GM06990 (cell line): ENCODE measurements at regions not wholly inside any gene's neighbourhood (a gene's known extent, or its start where the extent isn't known, plus 50 kb on each side); places are given as distances from the start of the nearest gene placed in this dataset.

Experiments
- DNase-seq: peaks from one replicate; pipeline ENCODE4 v3.0.0-alpha.2; 2011; ENCODE audit not compliant: insufficient read length; ENCODE audit errors: extremely low read depth
- H3K27me3 ChIP-seq: replicated peaks from 2 replicates; pipeline ENCODE4 v1.6.0; 2011; ENCODE audit warnings: low read length; ENCODE audit not compliant: control insufficient read depth, insufficient read depth
- H3K36me3 ChIP-seq: 2 replicates; pipeline ENCODE4 v1.5.1; 2011; ENCODE audit warnings: low read length; ENCODE audit not compliant: control insufficient read depth, insufficient read depth
- H3K4me3 ChIP-seq: replicated peaks from 2 replicates; pipeline ENCODE4 v1.5.1; 2011; ENCODE audit warnings: low read depth, mild to moderate bottlenecking, control low read depth, low read length
- CTCF ChIP-seq: IDR thresholded peaks from 2 replicates; pipeline ENCODE4 v1.5.1; 2011; ENCODE audit warnings: low read length, control low read depth, mild to moderate bottlenecking, inconsistent platforms; ENCODE audit not compliant: insufficient read depth, poor library complexity, severe bottlenecking

- no peak overlapping the region for H3K4me3 ChIP-seq
- no peaks in the 10 kb centered on the region for H3K27me3 ChIP-seq
- TF ChIP-seq CTCF: no peak
- no peak for DNase-seq
- H3K36me3 ChIP-seq: no peaks in the 10 kb centered on the region
These were observed 224.9 kb downstream of the UQCRFS1 start for GRCh38 chr19:28988066-28988465.

- Histone ChIP-seq H3K36me3 (no peaks in the 10 kb centered on the region), H3K4me3 (no peak overlapping the region), H3K27me3 (no peaks in the 10 kb centered on the region; the same call in 1 of the 2 replicates)
- no peak for DNase-seq
- no peak for TF ChIP-seq CTCF
These were observed 225.8 kb downstream of the UQCRFS1 start for GRCh38 chr19:28987177-28987576.

- Histone ChIP-seq H3K4me3 (no peak overlapping the region), H3K36me3 (no peaks in the 10 kb centered on the region), H3K27me3 (no peaks in the 10 kb centered on the region; the same call in 1 of the 2 replicates)
- DNase-seq: no peak
- TF ChIP-seq CTCF: no peak
These were observed 227.8 kb downstream of the UQCRFS1 start for GRCh38 chr19:28985201-28985600.

- no peak for TF ChIP-seq CTCF
- H3K36me3 ChIP-seq: no peaks in the 10 kb centered on the region
- no peaks in the 10 kb centered on the region; the same call in 1 of the 2 replicates for H3K27me3 ChIP-seq
- no peak for DNase-seq
- H3K4me3 ChIP-seq: no peak overlapping the region
These were observed 228.6 kb downstream of the UQCRFS1 start for GRCh38 chr19:28984315-28984714.

- no peaks in the 10 kb centered on the region for H3K36me3 ChIP-seq
- DNase-seq: no peak
- H3K4me3 ChIP-seq: no peak overlapping the region
- TF ChIP-seq CTCF: no peak
- no peaks in the 10 kb centered on the region; the same call in 1 of the 2 replicates for H3K27me3 ChIP-seq
These were observed 229.5 kb downstream of the UQCRFS1 start for GRCh38 chr19:28983430-28983829.

GRCh38 chr19:28981994-28982393 is 231.0 kb downstream of the UQCRFS1 start:
- DNase-seq: no peak
- no peaks in the 10 kb centered on the region; the same call in 1 of the 2 replicates for H3K27me3 ChIP-seq
- TF ChIP-seq CTCF: no peak

More at GRCh38 chr19:28981994-28982393, 231.0 kb downstream of the UQCRFS1 start:
- Histone ChIP-seq H3K36me3 (no peaks in the 10 kb centered on the region), H3K4me3 (no peak overlapping the region)
